WTC11 (cell line): ENCODE measurements at regions not wholly inside any gene's neighbourhood (a gene's known extent, or its start where the extent isn't known, plus 50 kb on each side); places are given as distances from the start of the nearest gene placed in this dataset.

Experiments
- ATF1 ChIP-seq: sonication (generic); formaldehyde crosslinking; IDR thresholded peaks from 2 replicates; pipeline ENCODE4 v1.8.1; 2023; ENCODE audit warnings: mild to moderate bottlenecking, moderate library complexity, missing genetic modification reagents
- CTCF ChIP-seq: fragments of 200-600 bp; IDR thresholded peaks from 2 replicates; pipeline ENCODE4 v1.8.0; 2022; ENCODE audit warnings: antibody characterized with exemption
- HMGXB4 ChIP-seq: sonication (generic); formaldehyde crosslinking; IDR thresholded peaks from 2 replicates; pipeline ENCODE4 v1.8.1; 2023; ENCODE audit warnings: mild to moderate bottlenecking, moderate library complexity, missing genetic modification reagents
- IRF1 ChIP-seq: sonication (generic); formaldehyde crosslinking; IDR thresholded peaks from 2 replicates; pipeline ENCODE4 v1.8.0; 2023; ENCODE audit warnings: missing genetic modification reagents
- MAX ChIP-seq: sonication (generic); formaldehyde crosslinking; IDR thresholded peaks from 2 replicates; pipeline ENCODE4 v1.8.0; 2022; ENCODE audit warnings: mild to moderate bottlenecking, missing genetic modification reagents
- NFE2L1 ChIP-seq: sonication (generic); formaldehyde crosslinking; IDR thresholded peaks from 2 replicates; pipeline ENCODE4 v1.8.1; 2023; ENCODE audit warnings: missing genetic modification reagents
- NR2C2 ChIP-seq: sonication (generic); formaldehyde crosslinking; IDR thresholded peaks from 2 replicates; pipeline ENCODE4 v1.8.0; 2022; ENCODE audit warnings: mild to moderate bottlenecking, missing genetic modification reagents
- SMAD3 ChIP-seq: sonication (generic); formaldehyde crosslinking; IDR thresholded peaks from 2 replicates; pipeline ENCODE4 v1.8.0; 2022; ENCODE audit warnings: missing genetic modification reagents, mild to moderate bottlenecking, borderline replicate concordance
- SMAD4 ChIP-seq: sonication (generic); formaldehyde crosslinking; IDR thresholded peaks from 2 replicates; pipeline ENCODE4 v1.8.0; 2022; ENCODE audit warnings: mild to moderate bottlenecking, missing genetic modification reagents
- SP1 ChIP-seq: sonication (generic); formaldehyde crosslinking; conservative IDR thresholded peaks from 2 replicates; pipeline ENCODE4 v1.8.1; 2022; ENCODE audit warnings: missing genetic modification reagents
- TP53 ChIP-seq: sonication (generic); formaldehyde crosslinking; IDR thresholded peaks from 2 replicates; pipeline ENCODE4 v1.8.1; 2023; ENCODE audit warnings: mild to moderate bottlenecking, missing genetic modification reagents
- USF2 ChIP-seq: sonication (generic); formaldehyde crosslinking; IDR thresholded peaks from 2 replicates; pipeline ENCODE4 v1.8.1; 2023; ENCODE audit warnings: mild to moderate bottlenecking, missing genetic modification reagents, moderate library complexity
- TF ChIP-seq, protein P1 (sequence below): fragments of 250-450 bp; sonication (Bioruptor Pico); IDR thresholded peaks from 2 replicates; pipeline ENCODE4 v1.9.0; 2021; ENCODE audit warnings: mild to moderate bottlenecking
- TF ChIP-seq, protein P2 (sequence below): sonication (generic); formaldehyde crosslinking; conservative IDR thresholded peaks from 2 replicates; pipeline ENCODE4 v1.8.1; 2022; ENCODE audit warnings: mild to moderate bottlenecking, missing genetic modification reagents

- no peak for TF ChIP-seq CTCF
- TF ChIP-seq, protein P1, sequence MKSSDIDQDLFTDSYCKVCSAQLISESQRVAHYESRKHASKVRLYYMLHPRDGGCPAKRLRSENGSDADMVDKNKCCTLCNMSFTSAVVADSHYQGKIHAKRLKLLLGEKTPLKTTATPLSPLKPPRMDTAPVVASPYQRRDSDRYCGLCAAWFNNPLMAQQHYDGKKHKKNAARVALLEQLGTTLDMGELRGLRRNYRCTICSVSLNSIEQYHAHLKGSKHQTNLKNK (CRISPR knock-in tag) = no peak
- TF ChIP-seq SMAD4 (CRISPR knock-in tag) = no peak
- TF ChIP-seq TP53 (CRISPR knock-in tag) = no peak
- TF ChIP-seq, protein P2, sequence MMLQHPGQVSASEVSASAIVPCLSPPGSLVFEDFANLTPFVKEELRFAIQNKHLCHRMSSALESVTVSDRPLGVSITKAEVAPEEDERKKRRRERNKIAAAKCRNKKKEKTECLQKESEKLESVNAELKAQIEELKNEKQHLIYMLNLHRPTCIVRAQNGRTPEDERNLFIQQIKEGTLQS (CRISPR knock-in tag) = no peak
- no peak for TF ChIP-seq NFE2L1 (CRISPR knock-in tag)
- no peak for TF ChIP-seq HMGXB4 (CRISPR knock-in tag)
- no peak for TF ChIP-seq SP1
- TF ChIP-seq MAX (CRISPR knock-in tag) = no peak
- no peak for TF ChIP-seq NR2C2 (CRISPR knock-in tag)
- TF ChIP-seq USF2 (CRISPR knock-in tag) = no peak
- TF ChIP-seq ATF1 (CRISPR knock-in tag) = no peak
- no peak for TF ChIP-seq SMAD3 (CRISPR knock-in tag)
- no peak for TF ChIP-seq IRF1
Observed at GRCh38 chr21:15932726-15933125, 202.9 kb downstream of the USP25 start.
